GM12872 (cell line): ENCODE measurements at regions not wholly inside any gene's neighbourhood (a gene's known extent, or its start where the extent isn't known, plus 50 kb on each side); places are given as distances from the start of the nearest gene placed in this dataset.

ENCODE experiments used
- CTCF ChIP-seq: IDR thresholded peaks from 3 replicates; pipeline ENCODE4 v1.5.1; 2011; ENCODE audit warnings: low read depth, mild to moderate bottlenecking, low read length, moderate library complexity; ENCODE audit not compliant: insufficient read depth

GRCh38 chr14:82850576-82850975 lies 1316.9 kb upstream of the SEL1L start:
- no peak for TF ChIP-seq CTCF

- no peak for TF ChIP-seq CTCF
These were observed 1320.5 kb upstream of the SEL1L start for GRCh38 chr14:82854131-82854530.

GRCh38 chr14:82854901-82855300 lies 1321.2 kb upstream of the SEL1L start:
- no peak for TF ChIP-seq CTCF

- TF ChIP-seq CTCF = peak; percentile 42; the same call in 2 of the 3 replicates
These were observed 1322.3 kb upstream of the SEL1L start for GRCh38 chr14:82855912-82856391.

- TF ChIP-seq CTCF = no peak
These were observed 1327.7 kb upstream of the SEL1L start for GRCh38 chr14:82861313-82861712.

- peak; percentile 42; the same call in 2 of the 3 replicates for TF ChIP-seq CTCF
These were observed 1338.8 kb upstream of the SEL1L start for GRCh38 chr14:82872494-82872893.

- no peak for TF ChIP-seq CTCF
These were observed 1345.3 kb upstream of the SEL1L start for GRCh38 chr14:82878951-82879350.
